ENCODE measurements at regions not wholly inside any gene's neighbourhood (a gene's known extent, or its start where the extent isn't known, plus 50 kb on each side); places are given as distances from the start of the nearest gene placed in this dataset.

DNA sequence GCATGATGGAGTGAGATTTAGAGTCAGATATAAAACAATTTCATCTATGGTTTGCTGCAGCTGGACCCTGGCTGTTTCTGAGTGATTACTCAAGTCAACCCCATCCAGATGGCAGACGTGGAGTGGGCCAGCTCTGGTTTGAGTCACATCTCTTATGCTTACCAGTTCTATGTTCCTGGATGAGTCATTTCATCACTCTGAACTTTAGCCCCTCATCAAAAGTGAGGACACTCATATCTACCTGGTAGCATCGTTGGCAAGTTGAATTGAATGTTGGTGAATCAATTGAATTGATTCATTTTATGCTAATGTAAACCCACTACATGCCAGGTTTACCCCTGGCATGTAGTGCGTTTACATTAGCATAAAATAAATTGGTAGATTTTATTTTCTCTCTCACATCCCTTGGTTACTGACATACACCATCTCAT lies 176.4 kb downstream of the FGF18 start:
- intact Hi-C loops (cut with DNase I) = no loop called here
- Histone ChIP-seq H3K36me3 (no peaks in the 10 kb centered on the region), H3K4me1 (ENCODE audit: insufficient read depth) (no peaks in the 10 kb centered on the region), H3K27me3 (no peaks in the 10 kb centered on the region), H3K27ac (no peak overlapping the region), H3K9me3 (peaks cover 0 to 4% of the 10 kb centered on the region in 2 donors), H3K4me3 (no peak overlapping the region)
- WGBS, 3 donors = 68 to 70% (median 70%) methylated on average over 3 of the region's 3 CpGs
- no peak for DNase-seq
- no peak for TF ChIP-seq POLR2A (IDR thresholded peaks at IDR 0.05)
- TF ChIP-seq EP300 (IDR thresholded peaks at IDR 0.05) = no peak
- TF ChIP-seq, protein P1, sequence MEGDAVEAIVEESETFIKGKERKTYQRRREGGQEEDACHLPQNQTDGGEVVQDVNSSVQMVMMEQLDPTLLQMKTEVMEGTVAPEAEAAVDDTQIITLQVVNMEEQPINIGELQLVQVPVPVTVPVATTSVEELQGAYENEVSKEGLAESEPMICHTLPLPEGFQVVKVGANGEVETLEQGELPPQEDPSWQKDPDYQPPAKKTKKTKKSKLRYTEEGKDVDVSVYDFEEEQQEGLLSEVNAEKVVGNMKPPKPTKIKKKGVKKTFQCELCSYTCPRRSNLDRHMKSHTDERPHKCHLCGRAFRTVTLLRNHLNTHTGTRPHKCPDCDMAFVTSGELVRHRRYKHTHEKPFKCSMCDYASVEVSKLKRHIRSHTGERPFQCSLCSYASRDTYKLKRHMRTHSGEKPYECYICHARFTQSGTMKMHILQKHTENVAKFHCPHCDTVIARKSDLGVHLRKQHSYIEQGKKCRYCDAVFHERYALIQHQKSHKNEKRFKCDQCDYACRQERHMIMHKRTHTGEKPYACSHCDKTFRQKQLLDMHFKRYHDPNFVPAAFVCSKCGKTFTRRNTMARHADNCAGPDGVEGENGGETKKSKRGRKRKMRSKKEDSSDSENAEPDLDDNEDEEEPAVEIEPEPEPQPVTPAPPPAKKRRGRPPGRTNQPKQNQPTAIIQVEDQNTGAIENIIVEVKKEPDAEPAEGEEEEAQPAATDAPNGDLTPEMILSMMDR (IDR thresholded peaks at IDR 0.05) = no peak

- Histone ChIP-seq H3K27me3 (no peaks in the 10 kb centered on the region), H3K4me3 (no peak overlapping the region), H3K36me3 (no peaks in the 10 kb centered on the region), H3K9me3 (peaks cover 0 to 4% of the 10 kb centered on the region in 2 donors), H3K4me1 (ENCODE audit: insufficient read depth) (no peaks in the 10 kb centered on the region), H3K27ac (no peak overlapping the region)
- intact Hi-C loops (cut with DNase I) = no loop called here
- no peak for TF ChIP-seq POLR2A (IDR thresholded peaks at IDR 0.05)
- TF ChIP-seq EP300 (IDR thresholded peaks at IDR 0.05) = no peak
- TF ChIP-seq, protein P1 (IDR thresholded peaks at IDR 0.05) = no peak
- DNase-seq = peak in 3 of 5 donors; percentile 26 to 55 (median 30)
- 29 to 42% (median 29%) methylated on average over 22 of the region's 22 CpGs for WGBS, 3 donors
Observed at GRCh38 chr5:171596391-171596878, 177.0 kb downstream of the FGF18 start.

- H3K27ac ChIP-seq = no peak overlapping the region
- H3K27me3 ChIP-seq = no peaks in the 10 kb centered on the region
- H3K4me1 ChIP-seq (ENCODE audit: insufficient read depth) = no peaks in the 10 kb centered on the region
- H3K4me3 ChIP-seq = no peak overlapping the region
- DNase-seq = no peak
- peaks cover 0 to 4% of the 10 kb centered on the region in 2 donors for H3K9me3 ChIP-seq
- no peaks in the 10 kb centered on the region for H3K36me3 ChIP-seq
- intact Hi-C loops (cut with DNase I) = no loop called here
- 79 to 81% (median 79%) methylated on average over 6 of the region's 6 CpGs for WGBS, 3 donors
- TF ChIP-seq POLR2A (IDR thresholded peaks at IDR 0.05) (no peak), EP300 (IDR thresholded peaks at IDR 0.05) (no peak)
- TF ChIP-seq, protein P1 (IDR thresholded peaks at IDR 0.05) = no peak
Observed at GRCh38 chr5:171597946-171598640, 178.6 kb downstream of the FGF18 start.

GRCh38 chr5:171598641-171599152 lies 179.2 kb downstream of the FGF18 start:
- no peaks in the 10 kb centered on the region for H3K27me3 ChIP-seq
- H3K9me3 ChIP-seq = peaks cover 0 to 4% of the 10 kb centered on the region in 2 donors
- TF ChIP-seq EP300 (IDR thresholded peaks at IDR 0.05) = no peak
- no peak for TF ChIP-seq POLR2A (IDR thresholded peaks at IDR 0.05)
- TF ChIP-seq, protein P1 (IDR thresholded peaks at IDR 0.05) = no peak
- H3K36me3 ChIP-seq = no peaks in the 10 kb centered on the region
- DNase-seq = no peak
- WGBS, 3 donors = 83 to 91% (median 87%) methylated on average over 7 of the region's 7 CpGs
- H3K4me3 ChIP-seq = no peak overlapping the region
- no peaks in the 10 kb centered on the region for H3K4me1 ChIP-seq (ENCODE audit: insufficient read depth)
- intact Hi-C loops (cut with DNase I) = no loop called here
- no peak overlapping the region for H3K27ac ChIP-seq

All from ovary (tissue), 7 donors.